HEK293 (cell line): ENCODE measurements at regions not wholly inside any gene's neighbourhood (a gene's known extent, or its start where the extent isn't known, plus 50 kb on each side); places are given as distances from the start of the nearest gene placed in this dataset.

Source experiments
- CTCF ChIA-PET: fragments of 350-600 bp; formaldehyde crosslinking; extraction: SDS; loops from one replicate; lab custom pipeline; 2021; ENCODE audit warnings: antibody characterized with exemption; lab: Yijun Ruan, JAX
- POLR2A ChIA-PET: fragments of 300-600 bp; formaldehyde crosslinking; extraction: SDS; loops from one replicate; lab custom pipeline; 2020; ENCODE audit warnings: antibody characterized with exemption, inconsistent platforms; lab: Yijun Ruan, JAX
- H3K27ac ChIP-seq: fragments of 200-500 bp; sonication (Bioruptor generic); 2 replicates; pipeline ENCODE4 v1.5.1; 2014; ENCODE audit warnings: low read depth, low read length, control low read depth, inconsistent platforms; ENCODE audit errors: extremely low read depth
- H3K36me3 ChIP-seq, 2 experiments: fragments of 200-500 bp in 1 of 2; sonication (Bioruptor generic) in 1 of 2; 1 replicate in 1 of 2; 2 replicates in 1 of 2; pipeline ENCODE4 v1.5.1; 2014 to 2017; ENCODE audit warnings: inconsistent platforms in 2 of 2, low read length in 2 of 2; ENCODE audit not compliant: control insufficient read depth in 2 of 2, insufficient read depth in 1 of 2
- H3K4me1 ChIP-seq: fragments of 200-500 bp; sonication (Bioruptor generic); 2 replicates; pipeline ENCODE4 v1.5.1; 2014; ENCODE audit warnings: mild to moderate bottlenecking, low read length, inconsistent platforms; ENCODE audit not compliant: control insufficient read depth, insufficient read depth
- H3K4me3 ChIP-seq: 2 replicates; pipeline ENCODE4 v1.5.1; 2011; ENCODE audit warnings: low read depth, mild to moderate bottlenecking, control low read depth, low read length, moderate library complexity
- H3K9me3 ChIP-seq: fragments of 200-500 bp; sonication (Bioruptor generic); 2 replicates; pipeline ENCODE4 v1.5.1; 2014; ENCODE audit warnings: low read depth, low read length, inconsistent platforms; ENCODE audit not compliant: control insufficient read depth, insufficient read depth
- BCL6B ChIP-seq: fragments of 450-650 bp; formaldehyde crosslinking; IDR thresholded peaks from 2 replicates; pipeline ENCODE4 v1.5.1; 2017; ENCODE audit warnings: missing biosample characterization, missing genetic modification characterization
- HOXC10 ChIP-seq: sonication (generic); formaldehyde crosslinking; IDR thresholded peaks from 2 replicates; pipeline ENCODE4 v1.8.1; 2023; ENCODE audit warnings: mild to moderate bottlenecking, missing genetic modification reagents
- PRDM6 ChIP-seq: fragments of 450-650 bp; formaldehyde crosslinking; IDR thresholded peaks from 2 replicates; pipeline ENCODE4 v1.5.1; 2017; ENCODE audit warnings: missing biosample characterization, missing genetic modification characterization
- SALL2 ChIP-seq: fragments of 450-650 bp; formaldehyde crosslinking; IDR thresholded peaks from 2 replicates; pipeline ENCODE4 v1.5.0; 2017; ENCODE audit warnings: missing biosample characterization, mild to moderate bottlenecking, missing genetic modification characterization, borderline replicate concordance
- WT1 ChIP-seq: fragments of 450-650 bp; formaldehyde crosslinking; IDR thresholded peaks from 2 replicates; pipeline ENCODE4 v1.5.1; 2016; ENCODE audit warnings: missing biosample characterization, missing genetic modification characterization
- ZBTB44 ChIP-seq: fragments of 450-650 bp; IDR thresholded peaks from 2 replicates; pipeline ENCODE4 v1.5.1; 2018; ENCODE audit warnings: missing biosample characterization, mild to moderate bottlenecking, missing genetic modification characterization
- ZNF221 ChIP-seq: fragments of 450-650 bp; formaldehyde crosslinking; IDR thresholded peaks from 2 replicates; pipeline ENCODE4 v1.5.1; 2017; ENCODE audit warnings: missing biosample characterization, missing genetic modification characterization, borderline replicate concordance
- ZNF223 ChIP-seq: fragments of 450-650 bp; formaldehyde crosslinking; IDR thresholded peaks from 2 replicates; pipeline ENCODE4 v1.5.1; 2016; ENCODE audit warnings: missing biosample characterization, missing genetic modification characterization
- ZNF24 ChIP-seq: fragments of 450-650 bp; formaldehyde crosslinking; IDR thresholded peaks from 2 replicates; pipeline ENCODE4 v1.5.1; 2016; ENCODE audit warnings: missing biosample characterization, missing genetic modification characterization
- ZNF302 ChIP-seq: fragments of 450-650 bp; formaldehyde crosslinking; IDR thresholded peaks from 2 replicates; pipeline ENCODE4 v1.5.1; 2016; ENCODE audit warnings: missing biosample characterization, missing genetic modification characterization, low read depth
- ZNF324 ChIP-seq: fragments of 450-650 bp; formaldehyde crosslinking; IDR thresholded peaks from 2 replicates; pipeline ENCODE4 v1.5.1; 2016; ENCODE audit warnings: missing biosample characterization, missing genetic modification characterization
- ZNF335 ChIP-seq: fragments of 450-650 bp; formaldehyde crosslinking; conservative IDR thresholded peaks from 2 replicates; pipeline ENCODE4 v1.5.1; 2016; ENCODE audit warnings: missing biosample characterization, missing genetic modification characterization
- ZNF398 ChIP-seq: fragments of 450-650 bp; formaldehyde crosslinking; IDR thresholded peaks from 2 replicates; pipeline ENCODE4 v1.5.1; 2017; ENCODE audit warnings: missing biosample characterization, missing genetic modification characterization
- ZNF404 ChIP-seq: fragments of 450-650 bp; formaldehyde crosslinking; IDR thresholded peaks from 2 replicates; pipeline ENCODE4 v1.5.1; 2017; ENCODE audit warnings: missing biosample characterization, missing genetic modification characterization
- ZNF423 ChIP-seq: fragments of 450-650 bp; formaldehyde crosslinking; IDR thresholded peaks from 2 replicates; pipeline ENCODE4 v1.5.1; 2016; ENCODE audit warnings: missing biosample characterization, missing genetic modification characterization
- ZNF501 ChIP-seq: fragments of 450-650 bp; formaldehyde crosslinking; IDR thresholded peaks from 2 replicates; pipeline ENCODE4 v1.5.1; 2016; ENCODE audit warnings: missing biosample characterization, missing genetic modification characterization
- ZNF561 ChIP-seq: fragments of 450-650 bp; IDR thresholded peaks from 2 replicates; pipeline ENCODE4 v1.5.1; 2018; ENCODE audit warnings: missing biosample characterization, missing genetic modification characterization, borderline replicate concordance
- ZNF596 ChIP-seq: fragments of 450-650 bp; IDR thresholded peaks from 2 replicates; pipeline ENCODE4 v1.5.0; 2018; ENCODE audit warnings: missing biosample characterization, mild to moderate bottlenecking, missing genetic modification characterization, moderate library complexity
- ZNF792 ChIP-seq: fragments of 450-650 bp; formaldehyde crosslinking; IDR thresholded peaks from 2 replicates; pipeline ENCODE4 v1.5.1; 2016; ENCODE audit warnings: missing biosample characterization, missing genetic modification characterization
- ZNF837 ChIP-seq: fragments of 450-650 bp; formaldehyde crosslinking; IDR thresholded peaks from 2 replicates; pipeline ENCODE4 v1.5.1; 2016; ENCODE audit warnings: missing biosample characterization, missing genetic modification characterization
- ZSCAN16 ChIP-seq: fragments of 450-650 bp; formaldehyde crosslinking; IDR thresholded peaks from 2 replicates; pipeline ENCODE4 v1.5.1; 2016; ENCODE audit warnings: missing biosample characterization, missing genetic modification characterization
- ZSCAN5A ChIP-seq: fragments of 450-650 bp; formaldehyde crosslinking; IDR thresholded peaks from 2 replicates; pipeline ENCODE4 v1.5.1; 2016; ENCODE audit warnings: missing biosample characterization, missing genetic modification characterization

- no peak overlapping the region for H3K4me3 ChIP-seq
- TF ChIP-seq ZNF596 (tag by site-specific recombination) (no peak), ZNF335 (tag by site-specific recombination) (no peak), ZSCAN5A (tag by site-specific recombination) (no peak), ZNF792 (tag by site-specific recombination) (no peak), PRDM6 (tag by site-specific recombination) (no peak), ZNF302 (tag by site-specific recombination) (no peak), ZBTB44 (no peak), ZNF221 (tag by site-specific recombination) (no peak), SALL2 (tag by site-specific recombination) (no peak), ZNF501 (no peak), WT1 (tag by site-specific recombination) (no peak), ZNF324 (tag by site-specific recombination) (no peak), ZNF398 (tag by site-specific recombination) (no peak), ZNF404 (tag by site-specific recombination) (no peak)
- no peaks in the 10 kb centered on the region for H3K9me3 ChIP-seq
- no peaks in the 10 kb centered on the region for H3K4me1 ChIP-seq
- CTCF ChIA-PET: interaction anchor here (0.7 kb wide), 1 partner anchor 63 kb away, joined by 3 read pairs; no protein-coding TSS in a partner anchor
- POLR2A ChIA-PET: no interaction called here
- no peak overlapping the region for H3K27ac ChIP-seq
- no peaks in the 10 kb centered on the region for H3K36me3 ChIP-seq
Measured at GRCh38 chr3:27990324-27990723, 251.1 kb upstream of the CMC1 start.

GRCh38 chr3:27990837-27991236 lies 250.6 kb upstream of the CMC1 start:
- Histone ChIP-seq H3K4me1 (no peaks in the 10 kb centered on the region), H3K4me3 (no peak overlapping the region), H3K36me3 (no peaks in the 10 kb centered on the region)
- CTCF ChIA-PET: interaction anchor here (0.7 to 0.8 kb wide), 2 partner anchors 64 to 269 kb away, joined by 3 read pairs; no protein-coding TSS in a partner anchor
- POLR2A ChIA-PET: no interaction called here
- TF ChIP-seq ZNF223 (no peak), ZNF423 (tag by site-specific recombination) (no peak), ZSCAN16 (tag by site-specific recombination) (no peak), ZNF561 (tag by site-specific recombination) (no peak), ZNF24 (no peak), BCL6B (tag by site-specific recombination) (no peak), HOXC10 (CRISPR knock-in tag) (no peak), ZNF837 (tag by site-specific recombination) (no peak)
- TF ChIP-seq, all 188 proteins: peak for 0
- Histone ChIP-seq H3K9me3 (no peaks in the 10 kb centered on the region), H3K27ac (no peak overlapping the region)
